A549 (cell line): ENCODE measurements at regions not wholly inside any gene's neighbourhood (a gene's known extent, or its start where the extent isn't known, plus 50 kb on each side); places are given as distances from the start of the nearest gene placed in this dataset.
"Not testable (repeated sequence)": the region's sequence is repeated elsewhere in the genome, so short reads cannot be mapped to it uniquely, and the experiment has no call there.

Experiments used
- BHLHE40 ChIP-seq: IDR thresholded peaks from 2 replicates; pipeline ENCODE4 v1.6.1; 2012; ENCODE audit warnings: low read depth, low read length, inconsistent platforms
- POLR2A ChIP-seq: IDR thresholded peaks from 2 replicates; pipeline ENCODE4 v1.6.1; 2012; ENCODE audit warnings: mild to moderate bottlenecking, low read length
- POLR2AphosphoS2 ChIP-seq: conservative IDR thresholded peaks from 2 replicates; pipeline ENCODE4 v1.6.1; 2012; ENCODE audit warnings: low read length, improper control_type of control experiment, inconsistent platforms
- TF ChIP-seq, protein P1 (sequence below): fragments of >200 bp; sonication (Bioruptor Twin); formaldehyde crosslinking; IDR thresholded peaks from 3 replicates; pipeline ENCODE4 v1.5.1; 2016
- TF ChIP-seq, protein P2 (sequence below): fragments of 450-650 bp; IDR thresholded peaks from 2 replicates; pipeline ENCODE4 v1.6.1; 2014; ENCODE audit warnings: antibody characterized with exemption
- TF ChIP-seq, protein P3 (sequence below): IDR thresholded peaks from 2 replicates; pipeline ENCODE4 v1.6.1; 2012

GRCh38 chr9:63821293-63821692, 1463.7 kb downstream of the FOXD4L5 start:
- TF ChIP-seq POLR2A, POLR2AphosphoS2, BHLHE40: not testable (repeated sequence)
- TF ChIP-seq, protein P1, sequence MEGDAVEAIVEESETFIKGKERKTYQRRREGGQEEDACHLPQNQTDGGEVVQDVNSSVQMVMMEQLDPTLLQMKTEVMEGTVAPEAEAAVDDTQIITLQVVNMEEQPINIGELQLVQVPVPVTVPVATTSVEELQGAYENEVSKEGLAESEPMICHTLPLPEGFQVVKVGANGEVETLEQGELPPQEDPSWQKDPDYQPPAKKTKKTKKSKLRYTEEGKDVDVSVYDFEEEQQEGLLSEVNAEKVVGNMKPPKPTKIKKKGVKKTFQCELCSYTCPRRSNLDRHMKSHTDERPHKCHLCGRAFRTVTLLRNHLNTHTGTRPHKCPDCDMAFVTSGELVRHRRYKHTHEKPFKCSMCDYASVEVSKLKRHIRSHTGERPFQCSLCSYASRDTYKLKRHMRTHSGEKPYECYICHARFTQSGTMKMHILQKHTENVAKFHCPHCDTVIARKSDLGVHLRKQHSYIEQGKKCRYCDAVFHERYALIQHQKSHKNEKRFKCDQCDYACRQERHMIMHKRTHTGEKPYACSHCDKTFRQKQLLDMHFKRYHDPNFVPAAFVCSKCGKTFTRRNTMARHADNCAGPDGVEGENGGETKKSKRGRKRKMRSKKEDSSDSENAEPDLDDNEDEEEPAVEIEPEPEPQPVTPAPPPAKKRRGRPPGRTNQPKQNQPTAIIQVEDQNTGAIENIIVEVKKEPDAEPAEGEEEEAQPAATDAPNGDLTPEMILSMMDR: not testable (repeated sequence)
- TF ChIP-seq, protein P2, sequence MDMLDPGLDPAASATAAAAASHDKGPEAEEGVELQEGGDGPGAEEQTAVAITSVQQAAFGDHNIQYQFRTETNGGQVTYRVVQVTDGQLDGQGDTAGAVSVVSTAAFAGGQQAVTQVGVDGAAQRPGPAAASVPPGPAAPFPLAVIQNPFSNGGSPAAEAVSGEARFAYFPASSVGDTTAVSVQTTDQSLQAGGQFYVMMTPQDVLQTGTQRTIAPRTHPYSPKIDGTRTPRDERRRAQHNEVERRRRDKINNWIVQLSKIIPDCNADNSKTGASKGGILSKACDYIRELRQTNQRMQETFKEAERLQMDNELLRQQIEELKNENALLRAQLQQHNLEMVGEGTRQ: not testable (repeated sequence)
- TF ChIP-seq, protein P3, sequence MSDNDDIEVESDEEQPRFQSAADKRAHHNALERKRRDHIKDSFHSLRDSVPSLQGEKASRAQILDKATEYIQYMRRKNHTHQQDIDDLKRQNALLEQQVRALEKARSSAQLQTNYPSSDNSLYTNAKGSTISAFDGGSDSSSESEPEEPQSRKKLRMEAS: not testable (repeated sequence)
